ENCODE measurements at regions not wholly inside any gene's neighbourhood (a gene's known extent, or its start where the extent isn't known, plus 50 kb on each side); places are given as distances from the start of the nearest gene placed in this dataset.

- no peak for DNase-seq (ENCODE audit: low read depth)
- TF ChIP-seq CTCF (conservative IDR thresholded peaks at IDR 0.05; ENCODE audit: low read length): no peak
- H3K4me3 ChIP-seq (ENCODE audit: low read length): no peak overlapping the region
Observed at GRCh38 chr4:184529283-184529682, 54.9 kb upstream of the IRF2 start.

- H3K4me3 ChIP-seq (ENCODE audit: low read length): no peak overlapping the region
- no peak for DNase-seq (ENCODE audit: low read depth)
- no peak for TF ChIP-seq CTCF (conservative IDR thresholded peaks at IDR 0.05; ENCODE audit: low read length)
Observed at GRCh38 chr4:184528713-184529112, 54.4 kb upstream of the IRF2 start.

- DNase-seq (ENCODE audit: low read depth): no peak
- no peak overlapping the region for H3K4me3 ChIP-seq (ENCODE audit: low read length)
Observed at GRCh38 chr4:184528051-184528450, 53.7 kb upstream of the IRF2 start.

GRCh38 chr4:184526228-184526627, 51.9 kb upstream of the IRF2 start:
- TF ChIP-seq CTCF (conservative IDR thresholded peaks at IDR 0.05; ENCODE audit: low read length): no peak
- no peak overlapping the region for H3K4me3 ChIP-seq (ENCODE audit: low read length)
- DNase-seq (ENCODE audit: low read depth): no peak

More at GRCh38 chr4:184528051-184528450, 53.7 kb upstream of the IRF2 start:
- TF ChIP-seq CTCF (conservative IDR thresholded peaks at IDR 0.05; ENCODE audit: low read length): no peak
